LNCAP (cell line): ENCODE measurements at regions not wholly inside any gene's neighbourhood (a gene's known extent, or its start where the extent isn't known, plus 50 kb on each side); places are given as distances from the start of the nearest gene placed in this dataset.

ENCODE experiments used
- CTCF ChIP-seq: fragments of 450-650 bp; IDR thresholded peaks from 2 replicates; pipeline ENCODE4 v1.5.1; 2017; ENCODE audit warnings: mild to moderate bottlenecking

- no peak for TF ChIP-seq CTCF
These were observed 734.7 kb upstream of the FAM241A start for GRCh38 chr4:111410571-111410970.

GRCh38 chr4:111417521-111417920 is 727.7 kb upstream of the FAM241A start:
- TF ChIP-seq CTCF, result no peak

- TF ChIP-seq CTCF, result no peak
These were observed 711.8 kb upstream of the FAM241A start for GRCh38 chr4:111433441-111433840.

GRCh38 chr4:111434586-111434985 is 710.7 kb upstream of the FAM241A start:
- TF ChIP-seq CTCF, result no peak

GRCh38 chr4:111435986-111436744 is 709.1 kb upstream of the FAM241A start:
- TF ChIP-seq CTCF, result no peak

GRCh38 chr4:111441687-111442086 is 703.6 kb upstream of the FAM241A start:
- TF ChIP-seq CTCF, result no peak

GRCh38 chr4:111449657-111450056 is 695.6 kb upstream of the FAM241A start:
- TF ChIP-seq CTCF, result no peak

- TF ChIP-seq CTCF, result no peak
These were observed 694.4 kb upstream of the FAM241A start for GRCh38 chr4:111450867-111451266.
